HuH-7.5 (cell line): ENCODE measurements at regions not wholly inside any gene's neighbourhood (a gene's known extent, or its start where the extent isn't known, plus 50 kb on each side); places are given as distances from the start of the nearest gene placed in this dataset.
"Not testable (repeated sequence)": the region's sequence is repeated elsewhere in the genome, so short reads cannot be mapped to it uniquely, and the experiment has no call there.

Source experiments
- DNase-seq: peaks from one replicate; pipeline ENCODE4 v3.0.0; 2011; ENCODE audit warnings: low spot score

- no peak for DNase-seq
Measured at GRCh38 chr7:15813448-15813847, 127.0 kb upstream of the MEOX2 start.

DNA sequence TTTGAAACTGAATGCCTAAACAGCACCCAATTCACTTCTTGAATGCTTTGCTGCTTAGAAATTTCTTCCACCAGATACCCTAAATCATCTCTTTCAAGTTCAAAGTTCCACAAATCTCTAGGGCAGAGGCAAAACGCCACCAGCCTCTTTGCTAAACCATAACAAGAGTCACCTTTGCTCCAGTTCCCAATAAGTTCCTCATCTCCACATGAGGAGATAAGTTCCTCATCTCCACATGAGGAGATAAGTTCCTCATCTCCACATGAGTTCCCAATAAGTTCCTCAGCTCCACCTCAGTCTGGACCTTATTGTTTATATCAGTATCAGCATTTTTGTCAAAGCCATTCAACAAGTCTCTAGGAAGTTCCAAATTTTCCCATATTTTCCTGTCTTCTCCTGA lies 123.9 kb upstream of the MEOX2 start:
- not testable (repeated sequence) for DNase-seq

DNA sequence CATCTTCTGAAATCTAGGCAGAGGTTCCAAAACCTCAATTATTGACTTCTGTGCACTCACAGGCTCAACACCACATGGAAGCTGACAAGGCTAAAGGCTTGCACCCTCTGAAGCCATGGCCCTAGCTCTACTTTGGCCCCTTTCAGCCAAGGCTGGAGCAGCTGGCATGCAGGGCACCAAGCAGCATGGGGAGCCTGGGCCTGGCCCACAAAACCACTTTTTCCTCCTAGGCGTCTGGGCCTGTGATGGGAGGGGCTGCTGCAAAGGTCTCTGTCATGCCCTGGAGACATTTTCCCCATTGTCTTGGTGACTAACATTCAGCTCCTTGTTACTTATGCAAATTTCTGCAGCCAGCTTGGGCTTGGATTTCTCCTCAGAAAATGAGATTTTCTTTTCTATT lies 123.5 kb upstream of the MEOX2 start:
- DNase-seq, result not testable (repeated sequence)

GRCh38 chr7:15805891-15806290 lies 119.4 kb upstream of the MEOX2 start:
- no peak for DNase-seq

- DNase-seq, result no peak
Measured at GRCh38 chr7:15802425-15802824, 115.9 kb upstream of the MEOX2 start.

DNA sequence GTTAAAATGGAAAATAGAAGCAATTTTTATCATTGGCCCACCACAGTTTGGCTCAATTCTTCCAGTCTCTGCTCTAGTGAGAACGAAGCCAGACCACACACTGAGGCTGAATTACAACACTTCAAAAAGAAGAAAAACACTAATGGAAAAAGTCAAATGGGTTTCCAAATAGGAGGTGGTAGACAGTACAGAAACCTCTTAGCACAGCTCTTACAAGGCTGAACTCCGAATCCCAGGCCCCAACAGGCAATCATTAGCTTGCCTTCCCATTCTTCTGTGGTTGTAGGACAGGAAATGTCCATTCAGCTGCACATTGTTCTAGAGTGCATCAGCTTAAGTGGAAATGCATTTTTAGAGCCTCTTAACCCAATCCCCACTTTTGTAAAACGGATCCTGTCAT lies 115.1 kb upstream of the MEOX2 start:
- DNase-seq, result no peak

GRCh38 chr7:15801041-15801440 lies 114.6 kb upstream of the MEOX2 start:
- DNase-seq, result no peak

DNA sequence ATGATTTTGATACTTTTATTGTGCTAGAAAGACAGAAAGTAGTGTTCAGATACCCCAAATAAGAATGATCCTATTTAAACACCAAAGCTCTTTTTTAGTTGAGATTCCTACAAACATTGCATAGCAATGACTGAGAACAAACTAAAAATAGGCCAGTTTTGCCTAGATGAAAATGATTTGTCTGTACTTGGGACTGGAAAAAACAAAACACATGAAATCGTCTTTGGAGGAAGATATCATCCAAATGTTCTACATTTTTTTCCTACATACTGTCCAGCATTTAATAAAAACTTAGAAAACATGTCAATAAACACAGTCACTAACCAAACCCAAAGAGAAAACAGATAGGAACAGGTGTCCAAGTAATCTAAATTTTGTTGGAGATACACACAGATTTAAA lies 111.6 kb upstream of the MEOX2 start:
- DNase-seq, result no peak

DNA sequence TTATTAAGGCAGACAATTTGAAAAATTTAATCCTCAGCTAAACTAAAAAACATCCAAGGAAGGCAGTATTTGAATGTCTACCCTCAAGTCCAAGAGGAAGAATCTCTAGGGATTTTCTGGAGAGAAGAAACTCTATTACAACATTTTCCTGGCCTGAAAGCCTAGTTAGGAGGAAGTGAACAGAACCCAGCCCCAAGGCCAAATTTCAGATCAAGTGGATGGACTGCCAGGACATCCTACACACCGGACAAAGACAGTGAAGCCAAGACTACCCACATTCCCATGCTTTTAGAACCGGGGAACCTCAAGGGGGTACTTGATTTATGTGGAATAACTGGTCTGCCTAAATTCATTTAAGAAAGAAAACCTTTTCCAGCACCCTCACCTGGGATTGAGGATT lies 108.9 kb upstream of the MEOX2 start:
- no peak for DNase-seq

DNA sequence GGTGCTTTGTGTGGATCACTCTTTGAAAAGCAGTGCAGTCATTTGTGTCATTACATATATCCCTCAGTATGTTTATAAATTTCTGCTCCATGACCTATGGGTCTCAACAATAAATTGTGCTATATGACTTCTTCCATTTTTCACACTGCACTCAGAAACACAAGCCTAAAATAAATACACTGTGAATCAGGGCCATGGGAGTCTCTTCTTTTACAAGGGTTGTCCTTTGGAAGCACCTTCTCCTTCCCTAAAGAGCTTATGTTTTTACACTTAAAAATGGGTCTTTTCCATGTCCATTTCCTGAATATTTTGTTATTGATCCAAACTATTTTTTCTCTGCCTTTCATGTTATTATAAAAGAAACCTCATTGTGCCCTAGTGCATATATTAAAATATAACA lies 108.3 kb upstream of the MEOX2 start:
- DNase-seq, result no peak

- DNase-seq, result no peak
Measured at GRCh38 chr7:15784694-15785030, 98.2 kb upstream of the MEOX2 start.

DNA sequence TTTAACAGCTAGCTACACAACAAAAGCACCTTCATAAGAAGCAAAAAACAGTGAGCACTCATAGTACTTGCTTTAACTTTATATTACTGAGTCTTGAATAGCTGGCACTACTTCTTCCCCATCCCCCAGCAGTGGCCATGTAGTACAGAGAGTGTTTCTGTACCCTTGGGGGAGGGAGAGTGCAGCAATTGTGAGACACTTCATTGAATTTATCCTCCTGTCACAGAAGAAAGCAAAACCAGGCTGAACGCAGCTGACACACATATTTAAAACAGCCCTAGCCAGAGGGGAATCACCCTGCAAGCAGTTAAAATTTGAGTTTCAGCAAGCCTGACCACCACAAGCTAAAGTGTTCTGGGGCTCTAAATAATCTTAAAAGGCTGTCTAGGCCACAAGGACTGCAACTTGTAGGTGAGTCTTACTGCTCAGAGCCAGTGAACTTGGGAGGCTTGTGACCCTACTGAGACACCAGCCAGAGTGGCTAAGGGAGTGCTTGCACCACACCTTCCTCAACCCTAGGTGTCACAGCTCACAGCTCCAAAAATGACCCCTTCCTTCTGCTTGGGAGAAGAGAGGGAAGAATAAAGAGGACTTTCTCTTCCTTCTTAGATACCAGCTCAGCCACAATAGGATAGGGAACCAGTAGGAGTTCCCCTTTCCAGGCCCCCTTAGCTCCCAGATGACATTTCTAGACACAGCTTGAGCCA lies 97.7 kb upstream of the MEOX2 start:
- no peak for DNase-seq

- DNase-seq, result no peak
Measured at GRCh38 chr7:15782656-15783055, 96.2 kb upstream of the MEOX2 start.

DNA sequence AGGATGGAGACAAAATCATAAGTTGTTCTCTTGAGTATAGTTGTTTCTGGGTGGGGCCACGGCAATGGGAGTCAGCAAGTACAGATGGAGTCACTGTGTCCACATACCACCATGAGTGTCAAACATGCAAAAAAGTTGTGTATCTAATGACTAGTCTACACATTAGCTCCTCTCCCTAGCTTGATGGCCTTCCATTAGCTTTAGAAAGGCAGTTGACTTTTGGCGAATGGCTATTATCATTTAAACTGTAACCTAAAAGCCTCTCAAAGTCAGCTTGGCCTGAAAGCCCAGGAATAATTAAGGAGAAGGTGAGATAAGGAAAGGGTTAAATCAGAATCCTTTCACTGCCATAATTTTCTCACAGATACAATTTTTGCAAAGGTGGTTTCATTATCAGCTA lies 95.5 kb upstream of the MEOX2 start:
- no peak for DNase-seq

DNA sequence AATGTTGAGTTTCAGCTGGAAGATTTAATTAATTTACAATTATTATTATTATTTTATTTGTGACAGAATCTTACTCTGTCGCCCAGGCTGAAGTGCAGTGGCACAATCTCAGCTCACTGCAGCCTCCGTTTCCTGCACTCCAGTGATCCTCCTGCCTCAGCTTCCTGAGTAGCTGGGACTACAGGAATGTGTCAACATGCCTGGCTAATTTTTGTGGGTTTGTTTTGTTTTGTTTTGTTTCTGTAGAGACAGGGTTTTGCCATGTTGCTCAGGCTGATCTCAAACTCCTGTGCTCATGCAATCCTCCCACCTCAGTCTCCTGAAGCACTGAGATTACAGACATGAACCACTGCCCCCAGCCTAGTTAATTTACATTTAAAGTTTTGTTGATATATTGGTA lies 93.8 kb upstream of the MEOX2 start:
- DNase-seq, result no peak

DNA sequence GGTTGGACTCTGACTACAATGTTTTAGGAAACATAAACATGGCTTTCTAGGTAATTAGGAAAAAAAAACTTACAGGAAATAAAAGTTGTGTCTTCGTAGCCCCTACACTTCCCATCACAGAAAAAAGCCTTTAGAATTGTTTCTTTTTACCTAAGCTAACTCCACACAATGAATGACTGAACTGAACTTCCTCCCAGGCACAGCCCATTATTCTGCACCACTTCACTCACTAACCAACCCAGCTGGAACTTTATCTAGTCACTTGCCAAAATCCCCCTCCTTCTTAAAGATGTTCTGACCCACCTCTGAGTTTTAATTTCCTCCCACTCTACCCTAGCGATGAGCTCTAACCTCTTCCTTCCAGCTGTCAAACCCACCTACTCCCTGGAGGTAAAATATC lies 91.7 kb upstream of the MEOX2 start:
- no peak for DNase-seq

DNA sequence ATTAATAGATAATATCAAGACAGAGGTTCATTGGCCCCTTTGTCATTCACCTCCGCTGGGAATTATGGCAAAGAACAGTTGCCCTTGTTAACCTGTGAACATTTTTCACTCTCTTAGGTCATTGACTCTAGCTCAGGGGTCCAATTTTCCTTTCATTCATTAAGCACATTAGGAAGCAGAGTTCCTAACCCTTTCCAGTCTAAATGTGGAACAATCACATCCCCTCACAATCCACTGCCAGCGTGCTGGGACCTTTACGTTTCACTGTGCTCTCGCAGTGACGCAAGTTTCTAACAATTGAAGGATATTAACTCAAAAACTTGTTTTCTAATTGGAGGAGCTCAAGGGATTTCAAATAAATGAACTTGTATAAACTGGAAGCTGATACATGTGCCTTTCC lies 79.3 kb upstream of the MEOX2 start:
- no peak for DNase-seq

DNA sequence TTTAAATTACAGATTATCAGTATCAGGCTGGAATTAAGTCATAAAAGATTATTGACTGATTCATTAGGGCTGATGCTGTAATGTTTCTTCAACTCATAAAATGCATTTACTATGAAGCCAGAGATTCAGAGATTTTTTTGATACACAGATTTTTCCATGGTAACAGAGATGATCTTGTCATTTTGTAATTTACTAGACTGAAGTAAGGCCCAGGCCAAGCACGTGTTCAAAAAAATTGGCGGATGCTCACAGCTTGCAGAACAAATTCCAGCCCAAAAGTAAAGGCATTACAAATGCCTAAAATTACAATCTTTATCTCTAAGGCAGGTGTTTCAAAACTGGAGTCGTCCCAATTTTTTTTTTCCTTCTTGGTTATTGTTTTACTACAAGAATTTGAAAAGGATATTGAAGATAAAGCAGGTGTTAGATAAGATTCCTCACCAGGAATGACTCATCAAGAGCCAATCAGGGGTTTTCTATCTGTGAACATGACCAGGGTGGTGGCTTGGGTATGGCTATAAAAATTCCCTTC lies 78.4 kb upstream of the MEOX2 start:
- DNase-seq, result no peak

GRCh38 chr7:15764010-15764409 lies 77.5 kb upstream of the MEOX2 start:
- no peak for DNase-seq

GRCh38 chr7:15757041-15758000 lies 70.8 kb upstream of the MEOX2 start:
- DNase-seq, result no peak

- DNase-seq, result no peak
Measured at GRCh38 chr7:15755061-15755460, 68.6 kb upstream of the MEOX2 start.

- DNase-seq, result no peak
Measured at GRCh38 chr7:15753887-15754579, 67.5 kb upstream of the MEOX2 start.

GRCh38 chr7:15752377-15752776 lies 65.9 kb upstream of the MEOX2 start:
- no peak for DNase-seq
